ENCODE measurements at regions not wholly inside any gene's neighbourhood (a gene's known extent, or its start where the extent isn't known, plus 50 kb on each side); places are given as distances from the start of the nearest gene placed in this dataset.

GRCh38 chr12:61018571-61018970 lies 1241.6 kb upstream of the USP15 start:
- ChIA-PET CTCF (no interaction called here), POLR2A (no interaction called here)

GRCh38 chr12:61023231-61023630 lies 1237.0 kb upstream of the USP15 start:
- DNase-seq (no peak), ATAC-seq (no peak)
- Histone ChIP-seq H3K4me1 (ENCODE audit: control insufficient read depth in 2 of 2, insufficient read depth in 2 of 2, low read length in 2 of 2) (no peaks in the 10 kb centered on the region), H3K4me3 (ENCODE audit: low read length) (no peak overlapping the region), H3K27me3 (ENCODE audit: control insufficient read depth in 2 of 2, insufficient read depth in 2 of 2, low read length in 2 of 2) (no peaks in the 10 kb centered on the region), H3K27ac (ENCODE audit: low read depth, low read length) (no peak overlapping the region), H3K9me3 (ENCODE audit: control insufficient read depth in 2 of 3, low read length in 3 of 3) (peaks cover 0 to 9% (median 0%) of the 10 kb centered on the region in 3 experiments), H3K36me3 (ENCODE audit: control insufficient read depth in 2 of 3, insufficient read depth in 3 of 3, low read length in 3 of 3) (no peaks in the 10 kb centered on the region)
- no peak overlapping the region for H3K4me3 Mint-ChIP-seq
- CTCF ChIA-PET = no interaction called here
- no peaks in the 10 kb centered on the region for H3K36me3 Mint-ChIP-seq
- intact Hi-C loops (cut with micrococcal nuclease) = no loop called here
- peaks cover 0 to 28% (median 11%) of the 10 kb centered on the region in 11 donors for H3K9me3 Mint-ChIP-seq
- H3K4me1 Mint-ChIP-seq = no peaks in the 10 kb centered on the region
- POLR2A ChIA-PET = no interaction called here
- H3K27me3 Mint-ChIP-seq = no peaks in the 10 kb centered on the region
- H3K27ac Mint-ChIP-seq = no peak overlapping the region

More at GRCh38 chr12:61018571-61018970, 1241.6 kb upstream of the USP15 start:
- Mint-ChIP-seq H3K27me3 (no peaks in the 10 kb centered on the region), H3K36me3 (no peaks in the 10 kb centered on the region), H3K27ac (no peak overlapping the region), H3K9me3 (peaks cover 0 to 24% (median 5%) of the 10 kb centered on the region in 11 donors), H3K4me3 (no peak overlapping the region), H3K4me1 (no peaks in the 10 kb centered on the region)
- DNase-seq (no peak), ATAC-seq (no peak)
- no peaks in the 10 kb centered on the region for H3K36me3 ChIP-seq (ENCODE audit: control insufficient read depth in 2 of 3, insufficient read depth in 3 of 3, low read length in 3 of 3)
- no peaks in the 10 kb centered on the region for H3K4me1 ChIP-seq (ENCODE audit: control insufficient read depth in 2 of 2, insufficient read depth in 2 of 2, low read length in 2 of 2)
- intact Hi-C loops (cut with micrococcal nuclease) = no loop called here
- peaks cover 0 to 5% (median 0%) of the 10 kb centered on the region in 3 experiments for H3K9me3 ChIP-seq (ENCODE audit: control insufficient read depth in 2 of 3, low read length in 3 of 3)
- no peaks in the 10 kb centered on the region for H3K27me3 ChIP-seq (ENCODE audit: control insufficient read depth in 2 of 2, insufficient read depth in 2 of 2, low read length in 2 of 2)
- H3K27ac ChIP-seq (ENCODE audit: low read depth, low read length) = no peak overlapping the region
- no peak overlapping the region for H3K4me3 ChIP-seq (ENCODE audit: low read length)

- H3K4me1 Mint-ChIP-seq = no peaks in the 10 kb centered on the region
- H3K36me3 Mint-ChIP-seq = no peaks in the 10 kb centered on the region
- CTCF ChIA-PET = no interaction called here
- H3K27ac Mint-ChIP-seq = no peak overlapping the region
- peaks cover 0 to 27% (median 5%) of the 10 kb centered on the region in 11 donors for H3K9me3 Mint-ChIP-seq
- H3K27ac ChIP-seq (ENCODE audit: low read depth, low read length) = no peak overlapping the region
- H3K4me3 Mint-ChIP-seq = no peak overlapping the region
- no peaks in the 10 kb centered on the region for H3K27me3 Mint-ChIP-seq
- no peak for DNase-seq
- no peak for ATAC-seq
- no peak overlapping the region for H3K4me3 ChIP-seq (ENCODE audit: low read length)
- no peaks in the 10 kb centered on the region for H3K4me1 ChIP-seq (ENCODE audit: control insufficient read depth in 2 of 2, insufficient read depth in 2 of 2, low read length in 2 of 2)
- POLR2A ChIA-PET = no interaction called here
- no peaks in the 10 kb centered on the region for H3K9me3 ChIP-seq (ENCODE audit: control insufficient read depth in 2 of 3, low read length in 3 of 3)
- H3K27me3 ChIP-seq (ENCODE audit: control insufficient read depth in 2 of 2, insufficient read depth in 2 of 2, low read length in 2 of 2) = no peaks in the 10 kb centered on the region
- intact Hi-C loops (cut with micrococcal nuclease) = no loop called here
- no peaks in the 10 kb centered on the region for H3K36me3 ChIP-seq (ENCODE audit: control insufficient read depth in 2 of 3, insufficient read depth in 3 of 3, low read length in 3 of 3)
Measured at GRCh38 chr12:61029516-61029915, 1230.7 kb upstream of the USP15 start.

GRCh38 chr12:61037792-61038191 lies 1222.4 kb upstream of the USP15 start:
- Mint-ChIP-seq H3K36me3 (no peaks in the 10 kb centered on the region), H3K4me1 (no peaks in the 10 kb centered on the region), H3K4me3 (no peak overlapping the region), H3K27ac (no peak overlapping the region), H3K27me3 (no peaks in the 10 kb centered on the region), H3K9me3 (peaks cover 0 to 10% (median 1%) of the 10 kb centered on the region in 11 donors)
- ATAC-seq (no peak), DNase-seq (no peak)
- no peaks in the 10 kb centered on the region for H3K36me3 ChIP-seq (ENCODE audit: control insufficient read depth in 2 of 3, insufficient read depth in 3 of 3, low read length in 3 of 3)
- H3K9me3 ChIP-seq (ENCODE audit: control insufficient read depth in 2 of 3, low read length in 3 of 3) = no peaks in the 10 kb centered on the region
- POLR2A ChIA-PET = no interaction called here
- intact Hi-C loops (cut with micrococcal nuclease) = no loop called here
- H3K27ac ChIP-seq (ENCODE audit: low read depth, low read length) = no peak overlapping the region
- no peak overlapping the region for H3K4me3 ChIP-seq (ENCODE audit: low read length)
- CTCF ChIA-PET = no interaction called here
- H3K27me3 ChIP-seq (ENCODE audit: control insufficient read depth in 2 of 2, insufficient read depth in 2 of 2, low read length in 2 of 2) = no peaks in the 10 kb centered on the region
- H3K4me1 ChIP-seq (ENCODE audit: control insufficient read depth in 2 of 2, insufficient read depth in 2 of 2, low read length in 2 of 2) = no peaks in the 10 kb centered on the region

GRCh38 chr12:61043838-61044237 lies 1216.4 kb upstream of the USP15 start:
- no peak overlapping the region for H3K27ac Mint-ChIP-seq
- no peak for ATAC-seq
- intact Hi-C loops (cut with micrococcal nuclease) = no loop called here

GRCh38 chr12:61044766-61045165 lies 1215.4 kb upstream of the USP15 start:
- ATAC-seq (no peak), DNase-seq (no peak)
- POLR2A ChIA-PET = no interaction called here
- Histone ChIP-seq H3K27me3 (ENCODE audit: control insufficient read depth in 2 of 2, insufficient read depth in 2 of 2, low read length in 2 of 2) (no peaks in the 10 kb centered on the region), H3K27ac (ENCODE audit: low read depth, low read length) (no peak overlapping the region), H3K4me1 (ENCODE audit: control insufficient read depth in 2 of 2, insufficient read depth in 2 of 2, low read length in 2 of 2) (no peaks in the 10 kb centered on the region), H3K9me3 (ENCODE audit: control insufficient read depth in 2 of 3, low read length in 3 of 3) (no peaks in the 10 kb centered on the region), H3K4me3 (ENCODE audit: low read length) (no peak overlapping the region), H3K36me3 (ENCODE audit: control insufficient read depth in 2 of 3, insufficient read depth in 3 of 3, low read length in 3 of 3) (no peaks in the 10 kb centered on the region)
- Mint-ChIP-seq H3K9me3 (peaks cover 0 to 7% (median 0%) of the 10 kb centered on the region in 11 donors), H3K4me1 (no peaks in the 10 kb centered on the region), H3K27me3 (no peaks in the 10 kb centered on the region), H3K27ac (no peak overlapping the region), H3K4me3 (no peak overlapping the region), H3K36me3 (no peaks in the 10 kb centered on the region)
- CTCF ChIA-PET = no interaction called here
- intact Hi-C loops (cut with micrococcal nuclease) = no loop called here

More at GRCh38 chr12:61043838-61044237, 1216.4 kb upstream of the USP15 start:
- Mint-ChIP-seq H3K27me3 (no peaks in the 10 kb centered on the region), H3K36me3 (no peaks in the 10 kb centered on the region), H3K4me3 (no peak overlapping the region), H3K4me1 (no peaks in the 10 kb centered on the region), H3K9me3 (peaks cover 0 to 7% (median 0%) of the 10 kb centered on the region in 11 donors)
- ChIA-PET CTCF (no interaction called here), POLR2A (no interaction called here)
- Histone ChIP-seq H3K27ac (ENCODE audit: low read depth, low read length) (no peak overlapping the region), H3K36me3 (ENCODE audit: control insufficient read depth in 2 of 3, insufficient read depth in 3 of 3, low read length in 3 of 3) (no peaks in the 10 kb centered on the region), H3K4me3 (ENCODE audit: low read length) (no peak overlapping the region), H3K27me3 (ENCODE audit: control insufficient read depth in 2 of 2, insufficient read depth in 2 of 2, low read length in 2 of 2) (no peaks in the 10 kb centered on the region), H3K9me3 (ENCODE audit: control insufficient read depth in 2 of 3, low read length in 3 of 3) (no peaks in the 10 kb centered on the region), H3K4me1 (ENCODE audit: control insufficient read depth in 2 of 2, insufficient read depth in 2 of 2, low read length in 2 of 2) (no peaks in the 10 kb centered on the region)
- no peak for DNase-seq

GRCh38 chr12:61070640-61071414 lies 1189.4 kb upstream of the USP15 start:
- ATAC-seq (no peak), DNase-seq (no peak)
- no peak overlapping the region for H3K27ac Mint-ChIP-seq
- no peaks in the 10 kb centered on the region for H3K4me1 Mint-ChIP-seq
- peaks cover 0 to 20% (median 2%) of the 10 kb centered on the region in 11 donors for H3K9me3 Mint-ChIP-seq
- H3K27ac ChIP-seq (ENCODE audit: low read depth, low read length) = no peak overlapping the region
- no peaks in the 10 kb centered on the region for H3K36me3 ChIP-seq (ENCODE audit: control insufficient read depth in 2 of 3, insufficient read depth in 3 of 3, low read length in 3 of 3)
- no peak overlapping the region for H3K4me3 Mint-ChIP-seq
- no peaks in the 10 kb centered on the region for H3K9me3 ChIP-seq (ENCODE audit: control insufficient read depth in 2 of 3, low read length in 3 of 3)
- intact Hi-C loops (cut with micrococcal nuclease) = no loop called here
- POLR2A ChIA-PET = no interaction called here
- H3K4me3 ChIP-seq (ENCODE audit: low read length) = no peak overlapping the region
- no peaks in the 10 kb centered on the region for H3K36me3 Mint-ChIP-seq
- H3K27me3 Mint-ChIP-seq = no peaks in the 10 kb centered on the region
- H3K27me3 ChIP-seq (ENCODE audit: control insufficient read depth in 2 of 2, insufficient read depth in 2 of 2, low read length in 2 of 2) = no peaks in the 10 kb centered on the region
- CTCF ChIA-PET = no interaction called here
- no peaks in the 10 kb centered on the region for H3K4me1 ChIP-seq (ENCODE audit: control insufficient read depth in 2 of 2, insufficient read depth in 2 of 2, low read length in 2 of 2)

All from naive thymus-derived CD4-positive, alpha-beta T cell (primary cell).